ENCODE measurements at regions not wholly inside any gene's neighbourhood (a gene's known extent, or its start where the extent isn't known, plus 50 kb on each side); places are given as distances from the start of the nearest gene placed in this dataset.

GRCh38 chr21:27244352-27244751 lies 277.5 kb upstream of the ADAMTS5 start:
- Mint-ChIP-seq H3K4me1 (no peaks in the 10 kb centered on the region), H3K27ac (no peak overlapping the region), H3K9me3 (no peaks in the 10 kb centered on the region), H3K27me3 (ENCODE audit: insufficient read depth) (no peaks in the 10 kb centered on the region), H3K36me3 (ENCODE audit: low read depth) (no peaks in the 10 kb centered on the region), H3K4me3 (no peak overlapping the region)
- no peak for DNase-seq
- H3K9me3 ChIP-seq (ENCODE audit: control insufficient read depth, low read length), result no peaks in the 10 kb centered on the region
- H3K27ac ChIP-seq (ENCODE audit: low read depth, low read length), result no peak overlapping the region
- H3K36me3 ChIP-seq (ENCODE audit: control insufficient read depth, insufficient read depth, low read length), result no peaks in the 10 kb centered on the region
- no peak overlapping the region for H3K9ac ChIP-seq (ENCODE audit: extremely low read depth, low read length, poor library complexity, severe bottlenecking)
- H3K4me3 ChIP-seq (ENCODE audit: low read length), result no peak overlapping the region
- TF ChIP-seq CTCF (conservative IDR thresholded peaks at IDR 0.05), result no peak
- no peaks in the 10 kb centered on the region for H3K4me1 ChIP-seq (ENCODE audit: control insufficient read depth, insufficient read depth, low read length)
- WGBS, 2 experiments (ENCODE audit: insufficient coverage in 1 of 2, insufficient read length in 1 of 2), result 100% methylated on average over 2 of the region's 2 CpGs; no CpG with 5 or more reads in 1 of the 2 experiments
- H3K27me3 ChIP-seq (ENCODE audit: control insufficient read depth, insufficient read depth, low read length, poor library complexity, severe bottlenecking), result no peaks in the 10 kb centered on the region

- Histone ChIP-seq H3K4me1 (ENCODE audit: control insufficient read depth, insufficient read depth, low read length) (no peaks in the 10 kb centered on the region), H3K27me3 (ENCODE audit: control insufficient read depth, insufficient read depth, low read length, poor library complexity, severe bottlenecking) (no peaks in the 10 kb centered on the region), H3K4me3 (ENCODE audit: low read length) (no peak overlapping the region), H3K27ac (ENCODE audit: low read depth, low read length) (no peak overlapping the region), H3K9ac (ENCODE audit: extremely low read depth, low read length, poor library complexity, severe bottlenecking) (no peak overlapping the region), H3K9me3 (ENCODE audit: control insufficient read depth, low read length) (no peaks in the 10 kb centered on the region), H3K36me3 (ENCODE audit: control insufficient read depth, insufficient read depth, low read length) (no peaks in the 10 kb centered on the region)
- no peak for DNase-seq
- H3K36me3 Mint-ChIP-seq (ENCODE audit: low read depth), result no peaks in the 10 kb centered on the region
- H3K9me3 Mint-ChIP-seq, result no peaks in the 10 kb centered on the region
- no peaks in the 10 kb centered on the region for H3K4me1 Mint-ChIP-seq
- H3K27ac Mint-ChIP-seq, result no peak overlapping the region
- H3K4me3 Mint-ChIP-seq, result no peak overlapping the region
- no peaks in the 10 kb centered on the region for H3K27me3 Mint-ChIP-seq (ENCODE audit: insufficient read depth)
- WGBS, 2 experiments (ENCODE audit: insufficient coverage in 1 of 2, insufficient read length in 1 of 2), result 86 to 100% methylated on average over 2 of the region's 2 CpGs
- TF ChIP-seq CTCF (conservative IDR thresholded peaks at IDR 0.05), result no peak
These were observed 274.0 kb upstream of the ADAMTS5 start for GRCh38 chr21:27240839-27241238.

GRCh38 chr21:27233514-27234115 lies 266.7 kb upstream of the ADAMTS5 start:
- Mint-ChIP-seq H3K4me1 (peaks cover 5% of the 10 kb centered on the region), H3K9me3 (no peaks in the 10 kb centered on the region), H3K27ac (no peak overlapping the region), H3K36me3 (ENCODE audit: low read depth) (no peaks in the 10 kb centered on the region), H3K4me3 (no peak overlapping the region), H3K27me3 (ENCODE audit: insufficient read depth) (no peaks in the 10 kb centered on the region)
- peaks cover 9% of the 10 kb centered on the region for H3K27me3 ChIP-seq (ENCODE audit: control insufficient read depth, insufficient read depth, low read length, poor library complexity, severe bottlenecking)
- no peak overlapping the region for H3K9ac ChIP-seq (ENCODE audit: extremely low read depth, low read length, poor library complexity, severe bottlenecking)
- no peak for TF ChIP-seq CTCF (conservative IDR thresholded peaks at IDR 0.05)
- H3K27ac ChIP-seq (ENCODE audit: low read depth, low read length), result no peak overlapping the region
- WGBS, 2 experiments (ENCODE audit: insufficient coverage in 1 of 2, insufficient read length in 1 of 2), result 83 to 96% methylated on average over 1 to 2 of the region's 2 CpGs
- no peaks in the 10 kb centered on the region for H3K36me3 ChIP-seq (ENCODE audit: control insufficient read depth, insufficient read depth, low read length)
- no peak overlapping the region for H3K4me3 ChIP-seq (ENCODE audit: low read length)
- no peaks in the 10 kb centered on the region for H3K4me1 ChIP-seq (ENCODE audit: control insufficient read depth, insufficient read depth, low read length)
- no peak for DNase-seq
- H3K9me3 ChIP-seq (ENCODE audit: control insufficient read depth, low read length), result no peaks in the 10 kb centered on the region

All from endodermal cell (in vitro differentiated cells).